GM18508 (cell line): ENCODE measurements at regions not wholly inside any gene's neighbourhood (a gene's known extent, or its start where the extent isn't known, plus 50 kb on each side); places are given as distances from the start of the nearest gene placed in this dataset.
"Not testable (repeated sequence)": the region's sequence is repeated elsewhere in the genome, so short reads cannot be mapped to it uniquely, and the experiment has no call there.

ENCODE experiments used
- ATAC-seq: cut with Tn5 transposase; IDR thresholded peaks from one replicate; pipeline ENCODE4 v1.9.1; 2021; ENCODE audit warnings: moderate number of reproducible peaks; ENCODE audit not compliant: insufficient read depth, unreplicated experiment

DNA sequence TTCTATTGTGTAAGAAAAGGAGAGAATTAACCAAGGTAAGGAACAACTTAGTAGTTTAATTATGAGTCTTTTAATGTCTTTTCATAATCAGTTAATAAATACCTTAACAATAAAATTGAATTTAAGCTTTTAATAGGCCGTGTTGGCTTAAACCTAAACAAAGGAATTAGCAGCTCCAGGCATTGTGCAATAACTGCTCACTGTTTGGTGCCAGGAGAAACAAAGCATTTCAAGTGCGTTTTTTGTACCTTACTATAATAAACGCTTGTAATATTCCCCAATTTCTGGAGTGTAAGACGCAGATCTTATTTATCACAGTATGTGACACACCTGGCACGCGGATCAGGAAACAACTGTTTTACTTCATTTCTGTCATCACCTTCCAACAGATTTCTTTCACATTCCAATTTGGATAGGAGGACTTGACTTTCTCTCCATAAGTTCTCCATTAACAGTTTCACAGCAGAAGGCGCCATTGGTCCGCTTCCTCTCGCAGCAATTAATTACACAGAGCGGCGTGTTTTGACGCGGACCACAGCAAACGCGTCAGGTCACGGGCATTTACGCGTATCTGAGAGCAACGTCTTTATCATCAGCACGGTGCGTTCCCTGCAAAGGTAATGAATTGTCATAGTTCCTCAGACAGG, 335.8 kb upstream of the NT5E start:
- no peak for ATAC-seq

- ATAC-seq: no peak
Measured at GRCh38 chr6:85112540-85112939, 337.3 kb upstream of the NT5E start.

- no peak for ATAC-seq
Measured at GRCh38 chr6:85111481-85112011, 338.3 kb upstream of the NT5E start.

DNA sequence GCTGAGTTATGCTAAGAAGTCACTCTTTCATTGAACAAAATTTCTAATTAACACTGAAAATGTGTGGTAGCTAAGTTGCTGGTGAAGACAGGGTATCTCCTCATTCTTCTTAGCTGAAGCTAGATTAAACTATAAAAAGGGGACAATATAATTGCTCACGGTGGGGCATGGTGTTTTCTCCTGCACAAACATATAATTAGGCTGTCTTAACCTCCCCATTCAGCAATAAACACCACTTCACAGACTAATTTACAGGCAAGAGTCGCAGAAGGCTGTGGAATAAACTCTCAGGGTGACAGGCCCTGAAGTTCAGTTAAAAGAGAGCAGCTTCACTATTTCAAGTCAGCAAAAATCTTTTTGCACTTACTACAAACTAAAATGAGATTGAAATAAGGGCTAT, 338.9 kb upstream of the NT5E start:
- no peak for ATAC-seq

- ATAC-seq: no peak
Measured at GRCh38 chr6:85107701-85108100, 342.2 kb upstream of the NT5E start.

DNA sequence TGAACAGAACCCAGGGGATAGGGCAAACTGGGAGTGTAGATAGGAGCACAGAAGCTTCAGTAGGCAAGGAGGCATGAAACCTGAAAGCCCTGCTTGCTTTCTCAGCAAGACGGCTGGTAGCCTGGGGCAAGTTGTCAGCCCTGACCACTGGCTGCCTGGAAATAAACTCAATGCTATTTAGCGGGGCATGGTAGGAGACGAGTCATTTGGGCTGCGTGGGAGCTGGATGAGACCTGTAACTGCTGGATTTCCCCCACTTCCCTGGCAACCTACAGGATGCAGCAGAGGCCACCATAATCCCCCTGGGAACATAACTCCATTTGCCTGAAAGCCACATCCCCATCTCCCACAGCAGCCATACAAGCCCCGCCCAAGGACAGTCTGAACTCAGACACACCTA, 332.6 kb upstream of the TBX18 start:
- ATAC-seq: no peak

DNA sequence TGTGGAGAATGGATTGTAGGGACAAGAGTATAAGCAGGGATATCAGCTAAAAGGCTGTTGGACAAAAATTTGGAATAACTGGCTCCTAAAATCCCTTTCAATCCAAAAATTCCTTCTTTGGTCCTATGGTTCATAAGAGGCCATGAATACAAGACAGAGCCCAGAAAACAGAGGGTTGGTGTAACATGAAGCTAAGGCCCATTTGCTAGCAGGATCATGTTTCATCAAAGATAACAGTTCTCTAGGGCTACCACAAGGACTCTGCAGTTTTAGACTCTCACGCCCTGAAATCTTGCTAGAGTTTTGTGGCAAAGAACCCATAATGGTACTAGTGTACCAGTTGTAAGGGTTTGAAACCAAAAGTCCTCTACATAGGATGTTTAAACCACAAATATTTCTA, 327.8 kb upstream of the TBX18 start:
- no peak for ATAC-seq

DNA sequence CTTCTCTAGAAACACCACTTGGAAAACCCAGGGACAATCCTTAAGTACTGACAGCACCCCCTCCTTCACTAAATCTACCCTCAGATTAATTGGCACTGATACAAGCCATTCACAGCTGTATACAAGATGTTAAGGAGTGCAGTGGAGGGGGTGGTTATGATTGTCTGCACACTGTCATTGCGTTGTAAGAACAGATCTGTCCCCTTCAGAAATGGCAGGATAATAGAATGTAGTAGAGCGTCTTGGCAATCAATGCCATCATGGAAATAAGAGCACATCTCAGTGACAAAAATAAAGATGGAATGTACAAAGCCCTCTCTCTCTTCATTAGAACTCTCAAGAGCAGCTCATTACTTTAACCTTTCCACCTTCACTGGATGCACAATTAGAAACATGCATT, 324.9 kb upstream of the TBX18 start:
- ATAC-seq: no peak

- no peak for ATAC-seq
Measured at GRCh38 chr6:85085875-85086274, 321.5 kb upstream of the TBX18 start.

- no peak for ATAC-seq
Measured at GRCh38 chr6:85081102-85081501, 316.7 kb upstream of the TBX18 start.

DNA sequence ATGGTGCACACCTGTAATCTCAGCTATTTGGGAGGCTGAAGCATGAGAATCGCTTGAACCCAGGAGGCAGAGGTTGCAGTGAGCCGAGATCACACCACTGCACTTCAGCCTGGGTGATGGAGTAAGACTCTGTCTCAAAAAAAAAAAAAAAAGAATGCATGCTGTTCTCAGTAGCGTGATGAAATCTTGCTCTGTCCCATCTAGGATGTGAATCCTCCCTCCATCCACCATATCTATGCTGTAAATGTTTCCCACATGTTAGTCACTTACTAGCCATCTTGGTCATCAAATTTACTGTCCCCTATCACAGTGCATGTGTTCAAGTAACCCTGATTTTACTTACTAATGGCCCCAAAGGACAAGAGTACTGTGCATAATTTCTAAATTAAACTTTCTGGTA, 315.4 kb upstream of the TBX18 start:
- ATAC-seq: no peak

GRCh38 chr6:85078058-85078457, 313.7 kb upstream of the TBX18 start:
- ATAC-seq: no peak

DNA sequence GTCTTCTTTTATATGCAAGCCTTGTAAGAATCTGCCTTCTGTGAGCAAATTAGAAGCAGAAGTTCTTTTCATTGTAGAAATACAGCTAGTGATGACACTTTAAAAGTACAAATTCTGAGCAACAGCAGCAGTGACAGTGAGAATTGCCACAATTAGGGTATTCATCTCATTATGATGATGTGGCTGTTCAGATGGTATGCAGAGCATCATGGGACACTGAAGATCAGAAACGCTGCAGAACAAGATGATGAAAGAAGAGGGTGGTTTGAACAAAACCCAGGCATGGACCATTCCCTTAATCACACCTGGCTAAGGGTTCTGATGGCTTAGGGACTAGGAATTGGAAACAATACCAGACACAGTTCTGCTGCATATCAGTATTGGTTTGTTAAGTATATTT, 312.7 kb upstream of the TBX18 start:
- ATAC-seq: no peak

- ATAC-seq: not testable (repeated sequence)
Measured at GRCh38 chr6:85071845-85072244, 307.4 kb upstream of the TBX18 start.

- no peak for ATAC-seq
Measured at GRCh38 chr6:85069577-85069976, 305.2 kb upstream of the TBX18 start.

GRCh38 chr6:85068221-85068620, 303.8 kb upstream of the TBX18 start:
- ATAC-seq: no peak

DNA sequence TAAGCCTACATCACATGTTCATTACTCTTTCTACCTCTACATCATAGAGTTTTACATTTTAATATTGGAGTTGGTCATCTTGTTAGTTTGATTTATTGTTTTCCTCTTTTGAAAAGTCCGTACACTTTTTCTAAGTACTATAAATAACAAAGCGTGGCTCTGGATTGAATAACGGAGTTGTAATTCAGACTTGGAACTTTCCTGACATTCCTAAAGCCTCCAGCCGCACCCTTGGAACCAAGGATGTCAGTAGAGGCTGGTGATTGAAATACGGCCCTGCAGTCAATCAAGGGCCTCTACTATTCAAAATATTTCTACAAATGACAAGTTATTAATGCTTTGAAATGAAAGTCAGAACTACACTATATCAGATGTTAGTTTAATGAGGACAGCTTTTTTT, 301.9 kb upstream of the TBX18 start:
- no peak for ATAC-seq

- ATAC-seq: no peak
Measured at GRCh38 chr6:85065831-85066230, 301.4 kb upstream of the TBX18 start.

- no peak for ATAC-seq
Measured at GRCh38 chr6:85063611-85064010, 299.2 kb upstream of the TBX18 start.

GRCh38 chr6:85062884-85063283, 298.5 kb upstream of the TBX18 start:
- ATAC-seq: no peak

DNA sequence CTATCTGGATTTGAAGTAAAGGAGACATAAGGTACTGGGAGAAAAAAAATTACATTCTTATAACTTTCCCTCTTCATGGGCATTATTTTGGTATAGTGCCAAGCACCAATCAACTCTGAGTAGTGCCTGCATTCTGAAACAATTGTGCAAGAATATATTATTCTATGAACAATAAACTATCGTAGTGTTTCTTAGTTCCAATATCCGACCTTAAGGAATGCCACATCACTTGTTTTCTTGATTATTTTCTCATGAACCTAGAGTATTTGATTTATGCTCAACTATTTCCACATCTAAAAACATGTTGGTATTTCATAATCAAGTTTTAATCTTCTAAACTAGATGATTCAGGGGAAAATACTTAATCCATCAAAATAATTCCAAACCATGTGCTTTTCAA, 294.4 kb upstream of the TBX18 start:
- ATAC-seq: no peak

GRCh38 chr6:85050149-85050548, 285.8 kb upstream of the TBX18 start:
- ATAC-seq: no peak

DNA sequence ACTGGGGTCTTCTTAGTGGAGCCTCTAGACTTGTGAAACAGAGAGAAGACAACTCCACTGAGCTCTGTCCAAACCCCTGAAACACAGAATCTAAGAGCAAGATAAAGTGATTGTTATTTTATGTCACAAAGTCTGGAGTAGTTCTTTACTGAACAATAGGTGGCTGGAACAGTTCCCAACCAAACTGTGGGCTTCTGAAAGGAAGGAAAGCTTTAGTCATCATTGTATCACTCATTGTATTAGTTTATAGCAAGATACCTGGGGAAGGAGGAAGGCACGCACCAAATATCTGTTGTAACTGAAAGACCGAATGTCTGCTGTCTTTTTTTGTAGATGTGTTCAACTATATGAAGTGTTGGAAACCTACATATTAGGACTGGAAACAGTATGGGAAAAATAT, 284.9 kb upstream of the TBX18 start:
- no peak for ATAC-seq
